ENCODE measurements at regions not wholly inside any gene's neighbourhood (a gene's known extent, or its start where the extent isn't known, plus 50 kb on each side); places are given as distances from the start of the nearest gene placed in this dataset.

DNA sequence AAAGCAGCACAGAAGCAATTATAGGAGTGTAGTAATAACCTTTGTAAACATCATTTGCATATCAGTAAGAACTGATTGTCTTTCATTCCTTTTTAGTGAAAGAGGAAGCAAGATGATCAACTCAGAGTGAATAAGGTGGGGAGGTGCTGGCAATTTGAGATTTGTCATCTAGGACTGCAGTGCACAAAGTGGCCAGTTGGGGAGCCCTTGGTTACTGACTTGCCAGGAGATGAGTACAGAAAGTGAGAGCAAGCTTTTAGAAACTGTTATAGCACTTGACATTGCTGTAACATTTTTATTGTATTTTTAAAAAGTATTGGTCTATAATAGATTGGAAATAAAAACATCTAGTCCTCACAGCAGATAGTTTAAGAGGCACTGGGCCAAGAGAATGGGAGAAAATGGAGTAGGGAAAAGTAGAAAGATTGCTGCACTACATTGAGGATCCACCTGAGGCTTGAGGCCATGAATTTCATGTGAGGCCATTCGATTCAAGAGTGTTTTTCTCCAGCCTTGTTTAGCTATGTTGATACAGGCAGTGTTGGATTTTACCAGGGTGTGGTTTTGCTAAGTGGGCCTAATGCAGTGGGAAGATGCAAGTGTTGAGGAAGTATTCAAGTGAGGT, 98.2 kb downstream of the SNAPC1 start:
- no peak overlapping the region for H2BK120ac ChIP-seq (ENCODE audit: low read depth, low read length)
- dilution Hi-C loops (cut with HindIII; ENCODE audit: low sequenced_read_pairs, unreplicated experiment) = no loop called here
- no CpG with 5 or more reads among the region's 1 CpG for WGBS, 2 experiments (ENCODE audit: extremely low coverage in 2 of 2, insufficient read length in 1 of 2)

More for the DNA sequence above, 98.2 kb downstream of the SNAPC1 start:
- no peak overlapping the region for H3K4me3 ChIP-seq (ENCODE audit: insufficient read depth, low read depth, low read length)
- POLR2A ChIA-PET (ENCODE audit: unreplicated experiment) = no interaction called here
- H3K4me1 ChIP-seq (ENCODE audit: control insufficient read depth, insufficient read depth, low read length) = no peaks in the 10 kb centered on the region
- no peak overlapping the region for H2AK9ac ChIP-seq (replicated peaks; ENCODE audit: low read depth, low read length, poor library complexity)
- no TSS peak for BruUV-seq (replicated peaks)
- H3K14ac ChIP-seq (replicated peaks; ENCODE audit: low read depth, low read length) = no peak overlapping the region
- H3K4me2 ChIP-seq (ENCODE audit: low read depth, low read length) = no peak overlapping the region
- H3K9me3 ChIP-seq (ENCODE audit: control insufficient read depth, insufficient read depth, low read length) = no peaks in the 10 kb centered on the region
- H3K56ac ChIP-seq (ENCODE audit: extremely low read depth, insufficient read depth, low read length) = no peak overlapping the region
- H3K36me3 ChIP-seq (ENCODE audit: control insufficient read depth, insufficient read depth, low read length) = no peaks in the 10 kb centered on the region
- no peak overlapping the region for H2BK5ac ChIP-seq (ENCODE audit: low read depth, low read length, poor library complexity, severe bottlenecking)
- no peak overlapping the region for H3K18ac ChIP-seq (ENCODE audit: low read depth, low read length)
- in situ Hi-C loops (cut with MboI; ENCODE audit: low sequenced_read_pairs) = no loop called here
- H3K27ac ChIP-seq (ENCODE audit: insufficient read depth, low read length) = no peak overlapping the region
- no peak overlapping the region for H2AK5ac ChIP-seq (ENCODE audit: low read depth, low read length)
- DNase-seq = peak; percentile 42
- ATAC-seq (ENCODE audit: low read depth) = peak; percentile 94
- no peak overlapping the region for H4K91ac ChIP-seq (ENCODE audit: insufficient read depth, low read depth, low read length)
- H4K5ac ChIP-seq (ENCODE audit: low read depth, low read length) = no peak overlapping the region
- CTCF ChIA-PET = interaction anchor here (0.5 to 1.1 kb wide), 5 partner anchors 9 to 1013 kb away, joined by 3 to 4 read pairs (median 3); no protein-coding TSS in a partner anchor
- no peaks in the 10 kb centered on the region for H3K9me1 ChIP-seq (ENCODE audit: insufficient read depth, low read length)
- no peaks in the 10 kb centered on the region for H3K79me1 ChIP-seq (ENCODE audit: low read depth in 1 of 2, low read length in 2 of 2)
- no peak overlapping the region for H3K9ac ChIP-seq (ENCODE audit: low read depth, low read length)
- H3K23ac ChIP-seq (ENCODE audit: low read depth, low read length) = no peak overlapping the region
- no peak overlapping the region for H2AFZ ChIP-seq (replicated peaks; ENCODE audit: low read length, poor library complexity)
- intact Hi-C loops (cut with micrococcal nuclease) = loop anchor here (1.0 kb wide), 1 partner anchor 267 kb away; no protein-coding TSS in a partner anchor
- no peak overlapping the region for H3K4ac ChIP-seq (ENCODE audit: low read depth, low read length)
- TF ChIP-seq RFX5 (IDR thresholded peaks at IDR 0.05; ENCODE audit: low read depth, low read length) (no peak), SMC3 (IDR thresholded peaks at IDR 0.05; ENCODE audit: low read depth, low read length) (peak; percentile 34; the same call in 1 of the 2 replicates), MXI1 (IDR thresholded peaks at IDR 0.05; ENCODE audit: borderline replicate concordance, low read depth, low read length) (no peak), RAD21 (IDR thresholded peaks at IDR 0.05; ENCODE audit: low read length) (peak; percentile 54)
- TF ChIP-seq, protein P1, sequence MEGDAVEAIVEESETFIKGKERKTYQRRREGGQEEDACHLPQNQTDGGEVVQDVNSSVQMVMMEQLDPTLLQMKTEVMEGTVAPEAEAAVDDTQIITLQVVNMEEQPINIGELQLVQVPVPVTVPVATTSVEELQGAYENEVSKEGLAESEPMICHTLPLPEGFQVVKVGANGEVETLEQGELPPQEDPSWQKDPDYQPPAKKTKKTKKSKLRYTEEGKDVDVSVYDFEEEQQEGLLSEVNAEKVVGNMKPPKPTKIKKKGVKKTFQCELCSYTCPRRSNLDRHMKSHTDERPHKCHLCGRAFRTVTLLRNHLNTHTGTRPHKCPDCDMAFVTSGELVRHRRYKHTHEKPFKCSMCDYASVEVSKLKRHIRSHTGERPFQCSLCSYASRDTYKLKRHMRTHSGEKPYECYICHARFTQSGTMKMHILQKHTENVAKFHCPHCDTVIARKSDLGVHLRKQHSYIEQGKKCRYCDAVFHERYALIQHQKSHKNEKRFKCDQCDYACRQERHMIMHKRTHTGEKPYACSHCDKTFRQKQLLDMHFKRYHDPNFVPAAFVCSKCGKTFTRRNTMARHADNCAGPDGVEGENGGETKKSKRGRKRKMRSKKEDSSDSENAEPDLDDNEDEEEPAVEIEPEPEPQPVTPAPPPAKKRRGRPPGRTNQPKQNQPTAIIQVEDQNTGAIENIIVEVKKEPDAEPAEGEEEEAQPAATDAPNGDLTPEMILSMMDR (conservative IDR thresholded peaks at IDR 0.05; ENCODE audit: low read depth, low read length) = peak; percentile 61
- H3K27me3 ChIP-seq (ENCODE audit: control insufficient read depth, insufficient read depth, low read length) = peaks cover 12% of the 10 kb centered on the region
- no peak overlapping the region for H2BK15ac ChIP-seq (ENCODE audit: low read depth, low read length)
- no peaks in the 10 kb centered on the region; the same call in 1 of the 2 replicates for H4K20me1 ChIP-seq (ENCODE audit: insufficient read depth, low read length)
- no peak overlapping the region for H4K8ac ChIP-seq (ENCODE audit: low read depth in 2 of 2, low read length in 2 of 2)
- no peak overlapping the region for H2BK20ac ChIP-seq (ENCODE audit: low read depth, low read length)

Measured in IMR-90 (cell line).